ENCODE measurements at regions not wholly inside any gene's neighbourhood (a gene's known extent, or its start where the extent isn't known, plus 50 kb on each side); places are given as distances from the start of the nearest gene placed in this dataset.

DNA sequence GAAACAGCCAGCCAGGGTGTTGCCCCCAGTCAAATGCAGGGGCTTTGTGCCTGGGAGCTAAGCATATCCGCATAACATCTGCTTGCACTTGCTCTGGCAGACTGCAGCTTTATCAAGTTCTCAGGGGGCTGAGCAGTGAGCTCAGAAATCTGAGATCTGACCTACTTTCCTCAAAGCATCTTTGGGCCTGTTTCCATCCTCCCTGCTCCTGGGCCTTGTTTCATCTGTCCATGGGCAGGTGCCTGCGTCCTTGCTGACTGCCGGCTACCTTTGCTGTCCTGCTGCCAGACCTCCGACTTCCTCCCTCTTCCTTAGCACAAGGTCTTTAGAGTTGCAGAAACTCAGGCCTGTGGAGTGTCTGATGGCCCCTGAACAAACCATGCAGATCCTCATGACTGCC lies 131.2 kb upstream of the B3GAT1 start (continued):
- no peak for TF ChIP-seq KDM1A (IDR thresholded peaks at IDR 0.05; ENCODE audit: borderline replicate concordance, low read length)
- no peak for TF ChIP-seq ATF2 (IDR thresholded peaks at IDR 0.05; ENCODE audit: low read length)
- TF ChIP-seq, protein P1, sequence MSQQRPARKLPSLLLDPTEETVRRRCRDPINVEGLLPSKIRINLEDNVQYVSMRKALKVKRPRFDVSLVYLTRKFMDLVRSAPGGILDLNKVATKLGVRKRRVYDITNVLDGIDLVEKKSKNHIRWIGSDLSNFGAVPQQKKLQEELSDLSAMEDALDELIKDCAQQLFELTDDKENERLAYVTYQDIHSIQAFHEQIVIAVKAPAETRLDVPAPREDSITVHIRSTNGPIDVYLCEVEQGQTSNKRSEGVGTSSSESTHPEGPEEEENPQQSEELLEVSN (IDR thresholded peaks at IDR 0.05) = no peak
- TF ChIP-seq TAF1 (IDR thresholded peaks at IDR 0.05; ENCODE audit: low read depth, low read length) = no peak
- no peak for TF ChIP-seq PHF8 (conservative IDR thresholded peaks at IDR 0.05; ENCODE audit: low read depth, low read length)
